Esophagus squamous epithelium (tissue), 4 donors: ENCODE measurements at regions not wholly inside any gene's neighbourhood (a gene's known extent, or its start where the extent isn't known, plus 50 kb on each side); places are given as distances from the start of the nearest gene placed in this dataset.

Experiments used
- CTCF ChIP-seq, 6 experiments: fragments of 450-650 bp in 4 of 6; fragments of 200-600 bp in 2 of 6; sonication (generic) in 2 of 6; IDR thresholded peaks; one replicate each; pipeline ENCODE4 v1.5.1; 2016 to 2019; ENCODE audit warnings: antibody characterized with exemption in 6 of 6, mild to moderate bottlenecking in 4 of 6, moderate library complexity in 4 of 6
- POLR2A ChIP-seq, 4 donors: fragments of 450-650 bp; IDR thresholded peaks; one replicate each; pipeline ENCODE4 v1.6.1; 2017; ENCODE audit warnings: antibody characterized with exemption in 4 of 4, mild to moderate bottlenecking in 4 of 4, moderate library complexity in 3 of 4

DNA sequence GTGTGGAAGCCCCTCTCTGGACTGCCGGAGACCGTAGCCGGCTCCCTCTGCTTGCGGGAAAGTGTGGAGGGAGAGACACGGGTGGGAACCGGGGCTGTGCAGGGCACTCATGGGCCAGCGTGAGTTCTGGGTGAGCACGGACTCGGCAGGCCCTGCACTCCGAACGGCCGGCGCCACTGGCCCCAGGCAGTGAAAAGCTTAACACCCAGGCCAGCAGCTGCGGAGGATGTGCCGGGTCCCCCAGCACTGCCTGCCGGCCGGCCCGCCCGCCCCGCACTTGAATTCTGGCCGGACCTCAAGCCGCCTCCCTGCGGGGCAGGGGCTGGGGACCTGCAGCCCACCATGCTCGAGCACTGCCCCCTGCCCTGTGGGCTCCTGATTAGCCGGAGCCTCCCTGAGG is 147.0 kb downstream of the FGF9 start:
- no peak for TF ChIP-seq CTCF (IDR thresholded peaks at IDR 0.05)
- TF ChIP-seq POLR2A (IDR thresholded peaks at IDR 0.05): no peak
